ENCODE measurements at regions not wholly inside any gene's neighbourhood (a gene's known extent, or its start where the extent isn't known, plus 50 kb on each side); places are given as distances from the start of the nearest gene placed in this dataset.

GRCh38 chr18:73579698-73580097, 567.9 kb downstream of the FBXO15 start:
- H3K36me3 Mint-ChIP-seq: no peaks in the 10 kb centered on the region

GRCh38 chr18:73577365-73577764, 570.3 kb downstream of the FBXO15 start:
- no peak overlapping the region for H3K4me3 Mint-ChIP-seq
- no peaks in the 10 kb centered on the region for H3K4me1 Mint-ChIP-seq
- no peak for DNase-seq (ENCODE audit: low spot score in 2 of 2, unreplicated experiment in 2 of 2)
- TF ChIP-seq, protein P1, sequence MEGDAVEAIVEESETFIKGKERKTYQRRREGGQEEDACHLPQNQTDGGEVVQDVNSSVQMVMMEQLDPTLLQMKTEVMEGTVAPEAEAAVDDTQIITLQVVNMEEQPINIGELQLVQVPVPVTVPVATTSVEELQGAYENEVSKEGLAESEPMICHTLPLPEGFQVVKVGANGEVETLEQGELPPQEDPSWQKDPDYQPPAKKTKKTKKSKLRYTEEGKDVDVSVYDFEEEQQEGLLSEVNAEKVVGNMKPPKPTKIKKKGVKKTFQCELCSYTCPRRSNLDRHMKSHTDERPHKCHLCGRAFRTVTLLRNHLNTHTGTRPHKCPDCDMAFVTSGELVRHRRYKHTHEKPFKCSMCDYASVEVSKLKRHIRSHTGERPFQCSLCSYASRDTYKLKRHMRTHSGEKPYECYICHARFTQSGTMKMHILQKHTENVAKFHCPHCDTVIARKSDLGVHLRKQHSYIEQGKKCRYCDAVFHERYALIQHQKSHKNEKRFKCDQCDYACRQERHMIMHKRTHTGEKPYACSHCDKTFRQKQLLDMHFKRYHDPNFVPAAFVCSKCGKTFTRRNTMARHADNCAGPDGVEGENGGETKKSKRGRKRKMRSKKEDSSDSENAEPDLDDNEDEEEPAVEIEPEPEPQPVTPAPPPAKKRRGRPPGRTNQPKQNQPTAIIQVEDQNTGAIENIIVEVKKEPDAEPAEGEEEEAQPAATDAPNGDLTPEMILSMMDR (IDR thresholded peaks at IDR 0.05; ENCODE audit: unreplicated experiment): no peak
- no peaks in the 10 kb centered on the region for H3K36me3 Mint-ChIP-seq
- peaks cover 5% of the 10 kb centered on the region for H3K9me3 Mint-ChIP-seq
- H3K27ac Mint-ChIP-seq: no peak overlapping the region
- H3K27me3 Mint-ChIP-seq (ENCODE audit: low read depth): peaks cover 2% of the 10 kb centered on the region

More at GRCh38 chr18:73579698-73580097, 567.9 kb downstream of the FBXO15 start:
- TF ChIP-seq, protein P1 (IDR thresholded peaks at IDR 0.05; ENCODE audit: unreplicated experiment): no peak
- H3K9me3 Mint-ChIP-seq: peaks cover 5% of the 10 kb centered on the region
- no peak for DNase-seq (ENCODE audit: low spot score in 2 of 2, unreplicated experiment in 2 of 2)
- no peak overlapping the region for H3K27ac Mint-ChIP-seq
- H3K27me3 Mint-ChIP-seq (ENCODE audit: low read depth): peaks cover 9% of the 10 kb centered on the region
- H3K4me1 Mint-ChIP-seq: no peaks in the 10 kb centered on the region
- no peak overlapping the region for H3K4me3 Mint-ChIP-seq

GRCh38 chr18:73563901-73564472, 583.6 kb downstream of the FBXO15 start:
- no peak overlapping the region for H3K4me3 Mint-ChIP-seq
- TF ChIP-seq, protein P1 (IDR thresholded peaks at IDR 0.05; ENCODE audit: unreplicated experiment): no peak
- H3K27ac Mint-ChIP-seq: no peak overlapping the region
- no peaks in the 10 kb centered on the region for H3K36me3 Mint-ChIP-seq
- H3K27me3 Mint-ChIP-seq (ENCODE audit: low read depth): no peaks in the 10 kb centered on the region
- no peak for DNase-seq (ENCODE audit: low spot score in 2 of 2, unreplicated experiment in 2 of 2)
- H3K4me1 Mint-ChIP-seq: no peaks in the 10 kb centered on the region
- H3K9me3 Mint-ChIP-seq: no peaks in the 10 kb centered on the region

- no peaks in the 10 kb centered on the region for H3K36me3 Mint-ChIP-seq
- TF ChIP-seq, protein P1 (IDR thresholded peaks at IDR 0.05; ENCODE audit: unreplicated experiment): no peak
- H3K27me3 Mint-ChIP-seq (ENCODE audit: low read depth): no peaks in the 10 kb centered on the region
- no peak overlapping the region for H3K4me3 Mint-ChIP-seq
- H3K9me3 Mint-ChIP-seq: no peaks in the 10 kb centered on the region
- H3K27ac Mint-ChIP-seq: no peak overlapping the region
- no peaks in the 10 kb centered on the region for H3K4me1 Mint-ChIP-seq
- no peak for DNase-seq (ENCODE audit: low spot score in 2 of 2, unreplicated experiment in 2 of 2)
These were observed 584.3 kb downstream of the FBXO15 start for GRCh38 chr18:73563345-73563744.

GRCh38 chr18:73556904-73557303, 590.7 kb downstream of the FBXO15 start:
- DNase-seq (ENCODE audit: low spot score in 2 of 2, unreplicated experiment in 2 of 2): no peak
- Mint-ChIP-seq H3K36me3 (no peaks in the 10 kb centered on the region), H3K9me3 (peaks cover 4% of the 10 kb centered on the region), H3K4me3 (no peak overlapping the region), H3K27me3 (ENCODE audit: low read depth) (no peaks in the 10 kb centered on the region), H3K27ac (no peak overlapping the region), H3K4me1 (no peaks in the 10 kb centered on the region)
- TF ChIP-seq, protein P1 (IDR thresholded peaks at IDR 0.05; ENCODE audit: unreplicated experiment): no peak

DNA sequence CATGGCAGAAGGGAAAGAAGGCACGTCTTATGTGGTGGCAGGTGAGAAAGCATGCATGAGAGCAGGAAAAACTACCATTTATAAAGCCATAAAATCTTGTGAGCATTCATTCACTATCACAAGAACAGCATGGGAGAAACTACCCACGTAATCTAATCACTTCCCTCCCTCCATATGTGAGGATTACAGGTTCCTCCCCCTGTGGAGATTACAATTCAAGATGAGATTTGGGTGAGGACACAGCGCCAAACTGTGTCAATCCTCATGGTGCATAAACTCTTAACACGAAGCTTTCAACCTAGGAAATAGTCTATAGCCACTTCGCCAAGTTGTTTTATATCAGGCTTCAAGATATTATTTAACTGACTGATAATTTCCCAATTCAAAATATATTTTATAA, 595.5 kb downstream of the FBXO15 start:
- TF ChIP-seq, protein P1 (IDR thresholded peaks at IDR 0.05; ENCODE audit: unreplicated experiment): no peak
- Mint-ChIP-seq H3K4me3 (no peak overlapping the region), H3K4me1 (no peaks in the 10 kb centered on the region), H3K27ac (no peak overlapping the region), H3K36me3 (no peaks in the 10 kb centered on the region), H3K27me3 (ENCODE audit: low read depth) (no peaks in the 10 kb centered on the region), H3K9me3 (peaks cover 4% of the 10 kb centered on the region)
- no peak for DNase-seq (ENCODE audit: low spot score in 2 of 2, unreplicated experiment in 2 of 2)
